C4-2B (cell line): ENCODE measurements at regions not wholly inside any gene's neighbourhood (a gene's known extent, or its start where the extent isn't known, plus 50 kb on each side); places are given as distances from the start of the nearest gene placed in this dataset.

Experiments
- CTCF ChIP-seq: fragments of 450-650 bp; conservative IDR thresholded peaks from 2 replicates; pipeline ENCODE4 v1.5.1; 2017; ENCODE audit warnings: mild to moderate bottlenecking
- ZFX ChIP-seq: fragments of 450-650 bp; IDR thresholded peaks from 2 replicates; pipeline ENCODE4 v1.6.1; 2017

- TF ChIP-seq CTCF: no peak
- TF ChIP-seq ZFX: no peak
These were observed 351.7 kb downstream of the IRX2 start for GRCh38 chr5:2399804-2400203.
